NCI-H524 (cell line): ENCODE measurements at regions not wholly inside any gene's neighbourhood (a gene's known extent, or its start where the extent isn't known, plus 50 kb on each side); places are given as distances from the start of the nearest gene placed in this dataset.
"Not testable (repeated sequence)": the region's sequence is repeated elsewhere in the genome, so short reads cannot be mapped to it uniquely, and the experiment has no call there.

ENCODE experiments used
- DNase-seq, 2 experiments: peaks; one replicate each; lab custom pipeline; 2025; lab: John Stamatoyannopoulos, UW

GRCh38 chr1:106249810-106250209 lies 806.7 kb upstream of the PRMT6 start:
- no peak for DNase-seq

DNA sequence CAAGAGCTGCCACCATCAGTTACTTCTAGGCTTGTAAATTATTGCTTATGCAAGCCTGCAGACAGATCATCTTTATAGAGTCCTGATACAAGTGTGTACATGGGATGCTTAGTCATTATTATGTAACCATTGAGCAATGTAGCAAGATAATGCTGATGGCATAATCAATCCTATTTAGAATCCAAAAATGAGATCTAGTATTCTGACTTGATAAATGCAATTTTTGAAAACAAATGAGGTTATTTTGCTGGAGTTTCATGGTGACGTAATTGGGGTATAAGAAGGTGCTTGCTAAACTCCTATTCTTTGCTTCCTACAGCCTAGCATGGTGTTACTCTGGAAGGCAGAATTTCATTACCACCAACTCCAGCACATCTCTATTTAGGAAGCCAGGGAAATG lies 801.7 kb upstream of the PRMT6 start:
- no peak for DNase-seq

- no peak for DNase-seq
These were observed 789.7 kb upstream of the PRMT6 start for GRCh38 chr1:106266786-106267185.

GRCh38 chr1:106268070-106268469 lies 788.4 kb upstream of the PRMT6 start:
- DNase-seq = peak in 1 of 2 experiments; percentile 29

- DNase-seq = no peak
These were observed 779.6 kb upstream of the PRMT6 start for GRCh38 chr1:106276871-106277270.

- DNase-seq = no peak
These were observed 778.7 kb upstream of the PRMT6 start for GRCh38 chr1:106277786-106278185.

DNA sequence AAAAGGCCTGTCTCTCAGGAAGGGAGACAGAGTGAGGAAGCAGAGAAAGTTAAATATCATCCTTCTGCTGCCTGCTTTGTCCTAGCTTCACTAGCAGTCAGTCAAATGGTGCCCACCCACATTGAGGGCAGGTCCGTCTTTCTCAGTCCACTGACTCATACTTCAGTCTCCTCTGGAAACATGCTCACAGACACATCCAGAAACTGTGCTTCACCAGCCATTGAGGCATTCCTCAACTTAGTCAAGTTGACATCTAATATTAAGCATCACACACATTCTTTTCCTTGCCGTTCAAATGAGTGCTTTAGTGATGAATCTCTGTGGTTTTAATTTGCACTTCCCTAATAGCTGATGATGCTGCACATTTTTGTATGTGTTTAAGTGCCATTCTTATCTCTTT lies 777.8 kb upstream of the PRMT6 start:
- no peak for DNase-seq

- DNase-seq = peak in 1 of 2 experiments; percentile 15
These were observed 767.1 kb upstream of the PRMT6 start for GRCh38 chr1:106289265-106289928.

GRCh38 chr1:106290805-106291501 lies 765.5 kb upstream of the PRMT6 start:
- peak; percentile 85 to 92 for DNase-seq

- no peak for DNase-seq
These were observed 764.3 kb upstream of the PRMT6 start for GRCh38 chr1:106292130-106292529.

- DNase-seq = no peak
These were observed 760.0 kb upstream of the PRMT6 start for GRCh38 chr1:106296431-106296830.

- DNase-seq = no peak
These were observed 752.4 kb upstream of the PRMT6 start for GRCh38 chr1:106304106-106304505.

GRCh38 chr1:106319612-106320011 lies 736.9 kb upstream of the PRMT6 start:
- no peak for DNase-seq

GRCh38 chr1:106325600-106325999 lies 730.9 kb upstream of the PRMT6 start:
- no peak for DNase-seq

DNA sequence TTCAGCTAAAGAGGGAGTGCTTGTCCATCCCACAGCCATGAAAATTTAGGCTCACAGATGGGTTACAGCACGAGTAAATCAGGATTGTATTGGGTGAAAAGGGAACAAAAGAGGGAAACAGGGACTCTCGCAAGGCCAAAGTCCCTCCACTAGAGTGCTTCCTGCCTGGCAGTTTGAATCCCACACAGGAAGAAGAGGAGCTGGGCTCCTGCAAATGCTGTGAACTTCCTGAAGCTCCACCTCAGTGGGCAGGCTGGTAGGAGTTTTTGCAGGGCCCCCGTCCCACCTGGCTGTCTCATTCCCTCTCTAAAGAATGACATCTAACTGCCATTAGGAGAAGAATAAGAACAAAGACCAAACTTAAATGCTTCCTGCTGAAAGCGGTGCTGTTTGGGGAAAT lies 712.0 kb upstream of the PRMT6 start:
- DNase-seq = no peak

DNA sequence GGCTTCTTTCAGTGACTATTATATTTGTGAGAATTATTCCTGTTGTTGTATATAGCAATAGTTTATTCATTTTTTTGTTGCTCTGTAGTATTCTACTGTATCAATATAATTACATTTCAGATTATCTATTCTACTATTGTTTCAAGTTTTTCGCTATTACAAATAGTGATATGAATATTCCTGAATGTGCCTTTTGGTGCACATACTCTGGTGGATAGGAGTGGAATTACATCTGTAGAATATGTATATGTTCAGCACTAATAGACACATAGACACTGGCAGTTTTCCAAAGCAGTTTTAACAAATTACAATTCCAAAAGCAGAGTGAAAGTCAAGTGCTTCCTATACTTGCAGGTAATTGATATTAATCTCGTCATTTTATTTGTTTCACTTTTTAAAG lies 696.2 kb upstream of the PRMT6 start:
- no peak for DNase-seq

GRCh38 chr1:106366627-106367319 lies 689.7 kb upstream of the PRMT6 start:
- no peak for DNase-seq

GRCh38 chr1:106378261-106378660 lies 678.2 kb upstream of the PRMT6 start:
- DNase-seq = no peak

- no peak for DNase-seq
These were observed 675.7 kb upstream of the PRMT6 start for GRCh38 chr1:106380772-106381171.

- not testable (repeated sequence) for DNase-seq
These were observed 667.3 kb upstream of the PRMT6 start for GRCh38 chr1:106389160-106389559.

GRCh38 chr1:106393046-106393445 lies 663.4 kb upstream of the PRMT6 start:
- DNase-seq = no peak

- DNase-seq = no peak
These were observed 660.5 kb upstream of the PRMT6 start for GRCh38 chr1:106396020-106396419.

DNA sequence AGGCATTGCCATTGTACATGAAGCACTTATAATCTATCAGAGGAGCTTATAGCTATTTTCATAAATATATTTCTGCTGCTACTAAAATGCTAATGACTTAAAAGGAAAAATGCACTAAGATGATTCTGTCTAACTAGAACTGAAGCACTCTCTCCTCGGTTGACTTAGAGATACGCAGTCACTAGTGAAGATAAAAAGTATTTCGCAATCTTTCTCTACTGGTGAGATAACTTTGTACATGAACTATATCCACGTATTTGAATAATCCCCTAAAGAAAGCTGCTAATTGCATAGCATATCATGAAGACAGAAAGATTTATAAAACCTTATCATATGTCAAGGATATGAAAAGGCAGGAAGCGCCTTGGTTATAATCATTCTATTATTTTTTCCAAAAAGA lies 658.1 kb upstream of the PRMT6 start:
- no peak for DNase-seq
